Middle frontal gyrus (tissue), 1 donor: ENCODE measurements at regions not wholly inside any gene's neighbourhood (a gene's known extent, or its start where the extent isn't known, plus 50 kb on each side); places are given as distances from the start of the nearest gene placed in this dataset.
"Not testable (repeated sequence)": the region's sequence is repeated elsewhere in the genome, so short reads cannot be mapped to it uniquely, and the experiment has no call there.

ENCODE experiments used
- DNase-seq: peaks from one replicate; pipeline ENCODE4 v3.0.0-alpha.2; 2015; ENCODE audit warnings: low spot score; ENCODE audit errors: extremely low spot score

GRCh38 chr3:1456781-1457311, 364.0 kb downstream of the CNTN6 start:
- no peak for DNase-seq

DNA sequence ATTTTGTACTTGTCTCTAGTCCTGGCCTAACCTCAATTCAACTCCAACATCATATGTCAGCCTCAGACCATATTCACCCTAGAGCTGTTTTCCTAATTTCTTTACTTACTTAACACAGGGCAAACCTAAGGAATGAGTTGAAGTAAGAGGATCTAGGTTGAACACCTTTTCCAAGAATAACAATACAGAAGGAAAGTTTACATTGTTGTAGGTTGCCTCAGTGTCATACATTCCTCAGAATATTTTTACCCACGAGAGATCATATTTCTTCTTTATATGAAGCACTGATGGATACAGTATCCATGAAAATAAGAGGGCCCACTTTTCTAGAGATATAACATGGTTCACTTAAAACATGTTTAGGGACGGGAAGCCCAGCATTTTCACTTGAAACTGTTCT, 369.5 kb downstream of the CNTN6 start:
- DNase-seq: no peak

- no peak for DNase-seq
These were observed 370.1 kb downstream of the CNTN6 start for GRCh38 chr3:1462856-1463450.

DNA sequence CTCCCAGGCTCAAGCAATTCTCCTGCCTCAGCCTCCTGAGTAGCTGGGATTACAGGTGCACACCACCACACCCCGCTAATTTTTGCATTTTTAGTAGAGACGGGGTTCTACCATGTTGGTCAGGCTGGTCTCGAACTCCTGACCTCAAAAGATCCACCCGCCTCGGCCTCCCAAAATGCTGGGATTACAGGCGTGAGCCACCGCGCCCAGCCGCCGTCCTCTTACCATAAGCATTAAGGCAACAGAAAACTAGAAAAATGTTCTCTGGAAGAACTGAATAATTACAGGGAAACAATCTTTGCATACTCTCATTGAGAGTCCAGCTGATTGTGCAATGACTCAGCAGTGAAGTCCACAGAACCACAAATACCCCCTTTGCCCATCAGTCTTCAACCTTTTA, 372.3 kb downstream of the CNTN6 start:
- not testable (repeated sequence) for DNase-seq

DNA sequence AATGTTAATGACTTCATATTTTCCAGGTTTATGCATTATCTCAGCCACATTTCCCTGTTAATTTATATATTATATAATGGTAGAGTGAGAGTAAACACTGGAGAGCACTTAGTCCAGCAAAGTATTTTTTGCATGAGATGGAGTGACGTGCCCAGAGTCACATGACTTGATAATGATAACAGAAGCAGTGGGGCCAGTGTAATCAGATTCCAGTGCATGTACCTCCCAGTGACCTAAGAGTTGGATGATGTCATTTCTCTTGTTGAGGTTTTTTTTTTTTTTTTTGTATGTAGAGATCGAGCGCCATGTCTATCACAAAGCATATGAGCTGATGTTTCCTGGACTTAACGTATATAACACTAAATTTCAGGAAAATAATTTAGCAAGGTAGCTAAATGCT, 375.3 kb downstream of the CNTN6 start:
- no peak for DNase-seq

DNA sequence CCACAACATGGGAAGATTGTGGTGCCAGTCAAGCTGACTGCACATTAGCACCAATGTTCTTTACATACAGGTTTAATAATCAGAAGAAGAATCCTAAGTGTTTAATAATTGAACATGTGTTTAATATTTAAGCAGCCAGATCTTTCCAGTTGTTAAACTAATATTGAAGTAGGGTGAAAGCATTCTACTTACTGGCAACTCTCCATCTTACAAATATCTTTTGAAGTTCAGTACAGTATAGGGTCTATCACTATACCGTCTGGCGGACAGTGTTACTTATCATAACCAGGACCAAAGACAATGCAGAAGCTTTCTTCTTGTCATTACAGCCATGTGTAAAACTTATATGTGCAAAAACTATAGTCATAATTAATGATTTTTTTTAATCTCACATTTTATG, 376.4 kb downstream of the CNTN6 start:
- no peak for DNase-seq

- no peak for DNase-seq
These were observed 376.9 kb downstream of the CNTN6 start for GRCh38 chr3:1469687-1470086.

- no peak for DNase-seq
These were observed 384.8 kb downstream of the CNTN6 start for GRCh38 chr3:1477669-1478068.

DNA sequence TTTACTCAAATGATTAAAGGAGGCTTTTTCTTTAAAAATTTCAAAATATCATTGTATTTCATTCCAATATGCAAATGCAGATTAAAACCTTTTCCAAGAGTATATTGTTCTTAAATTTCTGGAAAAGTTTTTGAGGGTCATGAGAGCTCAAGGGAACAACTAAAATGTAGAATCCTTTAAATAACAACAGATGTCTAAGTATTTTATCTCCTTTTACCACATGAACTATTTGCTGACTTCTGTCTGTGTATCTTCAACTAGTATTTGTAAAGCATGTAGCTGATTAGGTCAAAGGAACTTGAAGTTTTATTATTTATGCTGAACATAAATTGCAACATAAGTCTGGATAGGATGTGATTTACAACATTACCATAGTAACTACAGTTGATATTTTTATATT, 402.6 kb downstream of the CNTN6 start:
- no peak for DNase-seq

GRCh38 chr3:1499694-1500093, 406.9 kb downstream of the CNTN6 start:
- DNase-seq: no peak

GRCh38 chr3:1501406-1502115, 408.7 kb downstream of the CNTN6 start:
- DNase-seq: no peak

- DNase-seq: no peak
These were observed 413.3 kb downstream of the CNTN6 start for GRCh38 chr3:1506090-1506489.

DNA sequence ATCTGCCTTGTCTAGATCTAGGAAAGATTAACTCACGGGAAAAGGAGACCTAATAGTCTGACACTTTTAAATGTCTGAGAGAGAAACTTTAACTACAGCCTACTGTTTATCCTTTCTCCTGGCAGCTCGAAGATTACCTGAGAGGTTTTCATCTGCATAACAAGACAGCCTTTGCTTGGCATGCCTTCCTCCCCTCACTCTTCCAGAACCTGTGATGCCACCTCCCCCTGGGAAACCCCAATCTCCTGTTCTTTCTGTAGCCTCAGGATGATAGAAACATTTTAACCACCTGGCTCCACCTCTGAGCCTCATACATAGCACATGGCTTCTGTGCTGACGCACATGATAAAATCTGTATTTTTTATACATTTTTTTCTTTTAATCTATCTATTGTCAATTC, 420.8 kb downstream of the CNTN6 start:
- DNase-seq: no peak

DNA sequence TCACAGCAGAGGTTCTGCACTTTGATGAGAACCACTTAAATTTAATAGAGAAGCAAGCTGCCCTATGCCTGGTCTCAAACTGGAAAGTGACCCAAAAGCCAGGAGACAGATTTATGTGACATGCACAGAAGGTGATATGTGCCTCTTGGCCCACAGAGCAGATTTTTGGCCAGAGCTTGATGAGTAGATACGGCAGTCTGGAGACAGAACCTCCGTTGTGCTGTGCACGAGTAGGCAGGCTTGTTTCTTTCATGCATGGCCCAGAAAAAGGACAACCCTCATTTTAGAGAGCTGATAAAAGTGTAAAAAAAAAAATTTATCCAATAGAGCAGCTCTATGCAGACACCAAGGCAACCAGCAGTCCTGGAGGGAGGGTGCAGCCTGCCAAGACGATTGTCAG, 423.1 kb downstream of the CNTN6 start:
- no peak for DNase-seq

GRCh38 chr3:1527786-1528185, 435.0 kb downstream of the CNTN6 start:
- no peak for DNase-seq

DNA sequence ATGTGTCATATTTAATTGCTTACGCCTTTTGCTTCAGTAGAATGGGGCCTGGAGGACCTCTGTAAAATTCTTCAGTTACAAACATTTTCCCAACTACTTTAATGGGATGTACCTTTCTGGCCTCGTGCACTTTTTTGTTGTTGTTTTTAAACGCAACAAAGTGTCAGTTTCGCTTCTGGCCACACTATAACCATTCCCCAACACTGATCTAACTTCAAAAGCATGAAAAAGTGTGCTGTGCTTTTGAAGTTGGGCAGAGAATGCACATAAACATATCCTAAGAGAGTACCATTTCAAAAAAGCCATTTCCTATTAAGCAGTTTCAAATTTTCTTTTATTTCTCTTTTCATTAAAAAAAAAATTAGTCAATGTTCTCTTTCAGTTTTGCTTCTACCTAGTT, 435.8 kb downstream of the CNTN6 start:
- DNase-seq: no peak

DNA sequence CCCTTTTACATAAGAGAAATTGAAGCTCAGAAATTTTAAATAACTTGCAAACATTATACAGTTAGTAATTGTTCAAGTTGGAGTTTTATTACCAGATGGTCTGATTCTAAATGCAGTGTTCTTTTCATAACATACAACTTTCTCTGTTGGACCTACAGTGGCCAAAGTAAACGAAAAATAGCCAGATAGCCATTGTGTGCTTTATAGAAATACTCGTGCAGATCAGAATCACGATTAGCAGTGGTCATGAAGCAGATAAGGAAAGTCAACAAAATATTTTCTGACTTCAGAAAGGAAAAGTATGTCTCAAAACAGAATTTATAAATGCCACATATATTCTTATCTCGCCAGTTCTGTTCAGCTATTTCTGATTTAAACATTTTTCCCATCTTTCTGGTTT, 436.9 kb downstream of the CNTN6 start:
- no peak for DNase-seq

GRCh38 chr3:1531981-1532380, 439.2 kb downstream of the CNTN6 start:
- no peak for DNase-seq

DNA sequence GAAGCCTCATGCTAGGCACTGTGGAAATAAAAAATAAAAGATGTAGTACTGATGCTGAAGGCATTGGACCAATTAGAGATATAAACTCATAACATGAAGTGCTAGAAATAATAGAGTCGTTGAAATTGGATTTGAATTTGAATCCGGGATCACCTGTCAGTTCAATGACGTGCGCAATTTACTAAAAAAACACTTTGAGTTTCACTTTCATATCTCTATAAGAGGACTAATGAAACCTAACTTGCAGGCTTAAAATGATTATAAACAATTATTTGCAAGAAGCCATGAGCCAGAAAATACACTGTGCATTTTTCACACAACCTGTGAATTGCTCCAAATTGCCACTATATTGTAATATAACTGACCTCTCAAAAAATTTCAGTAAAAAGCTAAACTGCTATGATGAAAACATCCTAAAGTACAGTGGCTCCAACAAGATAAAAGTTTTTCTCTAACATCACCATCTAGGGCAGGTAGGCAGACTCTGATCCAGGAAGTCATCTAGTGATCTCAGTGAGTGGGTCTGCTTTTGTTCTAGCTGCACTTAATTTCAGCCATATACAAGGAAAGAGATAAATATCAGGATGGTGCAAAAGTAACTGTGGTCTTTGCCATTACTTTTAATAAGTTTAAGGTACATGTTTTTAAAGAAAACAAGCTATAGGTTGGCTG, 440.2 kb downstream of the CNTN6 start:
- DNase-seq: no peak

DNA sequence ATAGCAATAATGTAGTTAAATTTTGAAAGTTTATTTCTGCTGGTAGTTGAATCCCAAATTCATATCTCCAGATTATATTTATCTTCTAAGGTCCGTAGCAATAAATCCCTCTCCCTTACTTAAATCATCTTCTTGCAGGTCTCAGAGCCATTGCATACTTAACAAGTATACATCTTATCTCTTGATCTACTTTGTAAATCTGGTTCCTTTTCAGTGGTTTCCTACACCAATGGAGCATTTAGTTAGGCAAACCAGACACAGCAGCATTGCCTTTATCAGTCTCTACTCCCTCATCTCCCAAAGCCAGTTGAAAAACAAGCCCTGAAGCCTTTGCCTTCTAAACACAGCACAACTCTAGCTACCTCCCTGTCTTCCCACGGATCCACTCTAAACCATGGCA, 440.9 kb downstream of the CNTN6 start:
- no peak for DNase-seq

- no peak for DNase-seq
These were observed 441.4 kb downstream of the CNTN6 start for GRCh38 chr3:1534252-1534651.

GRCh38 chr3:1535361-1535760, 442.5 kb downstream of the CNTN6 start:
- DNase-seq: no peak

GRCh38 chr3:1540686-1541085, 447.9 kb downstream of the CNTN6 start:
- DNase-seq: no peak
